H1 (cell line): ENCODE measurements at regions not wholly inside any gene's neighbourhood (a gene's known extent, or its start where the extent isn't known, plus 50 kb on each side); places are given as distances from the start of the nearest gene placed in this dataset.

Source experiments
- CTCF ChIA-PET: fragments of 300-600 bp; sonication (Branson Sonifier 250); formaldehyde crosslinking; loops from one replicate; lab custom pipeline; 2021; ENCODE audit not compliant: partially characterized antibody; lab: Charles Lee
- POLR2A ChIA-PET: fragments of 300-600 bp; sonication (Branson Sonifier 250); formaldehyde crosslinking; loops from one replicate; lab custom pipeline; 2021; ENCODE audit warnings: inconsistent platforms; ENCODE audit not compliant: partially characterized antibody; lab: Charles Lee
- DNase-seq, 2 experiments: peaks; one replicate each; pipeline versions ENCODE4 v3.0.0 to v3.0.0-alpha.2; 2010 to 2022; ENCODE audit warnings: low spot score in 2 of 2, low read depth in 1 of 2, mixed read lengths in 1 of 2
- FAIRE-seq: peaks from 2 replicates; lab custom pipeline; 2011; peaks lifted over from hg19 to GRCh38; lab: Jason Lieb, UNC
- H2AFZ ChIP-seq: 2 replicates; pipeline ENCODE4 v1.8.1; 2012; ENCODE audit warnings: low read length, inconsistent platforms
- H2AK5ac ChIP-seq: 2 replicates; pipeline ENCODE4 v1.6.1; 2013; ENCODE audit warnings: low read depth, low read length
- H2BK120ac ChIP-seq: replicated peaks from 2 replicates; pipeline ENCODE3; 2013; ENCODE audit warnings: low read depth, low read length, inconsistent platforms
- H2BK12ac ChIP-seq: 2 replicates; pipeline ENCODE4 v1.6.1; 2013; ENCODE audit warnings: low read depth, low read length
- H2BK15ac ChIP-seq: 2 replicates; pipeline ENCODE4 v1.6.1; 2013; ENCODE audit warnings: low read length
- H2BK20ac ChIP-seq: 2 replicates; pipeline ENCODE4 v1.6.1; 2013; ENCODE audit warnings: low read length
- H2BK5ac ChIP-seq: 2 replicates; pipeline ENCODE4 v1.6.1; 2013; ENCODE audit warnings: low read depth, low read length
- H3K14ac ChIP-seq: 2 replicates; pipeline ENCODE4 v1.6.1; 2013; ENCODE audit warnings: inconsistent platforms; ENCODE audit not compliant: insufficient read length
- H3K18ac ChIP-seq: 2 replicates; pipeline ENCODE4 v1.6.1; 2013; ENCODE audit warnings: low read length; ENCODE audit errors: extremely low read depth
- H3K23ac ChIP-seq: 2 replicates; pipeline ENCODE4 v1.6.1; 2013; ENCODE audit warnings: inconsistent platforms; ENCODE audit not compliant: insufficient read length
- H3K23me2 ChIP-seq: 2 replicates; pipeline ENCODE4 v1.6.1; 2013; ENCODE audit warnings: low read depth, low read length
- H3K27ac ChIP-seq: 2 replicates; pipeline ENCODE4 v1.6.1; 2011; ENCODE audit warnings: low read depth, low read length, inconsistent platforms
- H3K27me3 ChIP-seq, 4 experiments: replicated peaks in 1 of 4; 1 replicate in 1 of 4; 2 replicates in 3 of 4; pipeline versions ENCODE4 v1.6.1 to v1.8.1; 2011 to 2013; ENCODE audit warnings: low read length in 3 of 4, mild to moderate bottlenecking in 3 of 4, inconsistent platforms in 2 of 4, mixed read lengths in 2 of 4, moderate library complexity in 1 of 4; ENCODE audit not compliant: control insufficient read depth in 3 of 4, insufficient read depth in 3 of 4; ENCODE audit errors: extremely low read depth in 1 of 4
- H3K36me3 ChIP-seq, 4 experiments: 2 replicates each; pipeline versions ENCODE4 v1.6.1 to v1.8.1; 2011 to 2013; ENCODE audit warnings: mild to moderate bottlenecking in 4 of 4, low read length in 3 of 4, moderate library complexity in 2 of 4, control low read depth in 1 of 4, inconsistent platforms in 1 of 4; ENCODE audit not compliant: insufficient read depth in 4 of 4, control insufficient read depth in 2 of 4
- H3K4ac ChIP-seq: replicated peaks from 2 replicates; pipeline ENCODE3; 2013; ENCODE audit warnings: low read length, low read depth, mixed read lengths, inconsistent platforms; ENCODE audit not compliant: insufficient read length
- H3K4me1 ChIP-seq, 4 experiments: replicated peaks in 1 of 4; 1 replicate in 1 of 4; 2 replicates in 3 of 4; pipeline versions ENCODE4 v1.6.1 to v1.8.1; 2011 to 2013; ENCODE audit warnings: low read length in 3 of 4, inconsistent platforms in 2 of 4, mixed read lengths in 1 of 4; ENCODE audit not compliant: insufficient read depth in 4 of 4, control insufficient read depth in 3 of 4
- H3K4me2 ChIP-seq, 2 experiments: 2 replicates each; pipeline versions ENCODE4 v1.6.1 to v1.8.1; 2011 to 2013; ENCODE audit warnings: low read depth in 2 of 2, low read length in 2 of 2, control low read depth in 1 of 2, inconsistent platforms in 1 of 2, mild to moderate bottlenecking in 1 of 2; ENCODE audit not compliant: insufficient read depth in 1 of 2
- H3K4me3 ChIP-seq, 4 experiments: fragments of 200-600, 300-600 bp in 1 of 4; sonication (generic), shearing (Covaris generic), sonication (Bioruptor Twin) in 1 of 4; 2 replicates each; pipeline versions ENCODE4 v1.5.1 to v1.8.1; 2011 to 2016; ENCODE audit warnings: low read length in 4 of 4, low read depth in 3 of 4, control low read depth in 2 of 4, inconsistent platforms in 2 of 4, mild to moderate bottlenecking in 2 of 4, mixed read lengths in 1 of 4, moderate library complexity in 1 of 4; ENCODE audit not compliant: insufficient read depth in 2 of 4; ENCODE audit errors: extremely low read depth in 1 of 4
- H3K56ac ChIP-seq: replicated peaks from 2 replicates; pipeline ENCODE3; 2013; ENCODE audit warnings: low read depth, mild to moderate bottlenecking, mixed read lengths, low read length, inconsistent platforms; ENCODE audit not compliant: insufficient read length
- H3K79me1 ChIP-seq: 2 replicates; pipeline ENCODE4 v1.6.1; 2013; ENCODE audit warnings: low read depth, low read length, control low read depth
- H3K79me2 ChIP-seq, 2 experiments: 2 replicates each; pipeline versions ENCODE4 v1.6.1 to v1.8.1; 2012 to 2013; ENCODE audit warnings: low read length in 2 of 2, mild to moderate bottlenecking in 2 of 2, inconsistent platforms in 1 of 2; ENCODE audit not compliant: insufficient read depth in 2 of 2, control insufficient read depth in 1 of 2
- H3K9ac ChIP-seq, 4 experiments: replicated peaks in 1 of 4; 1 replicate in 1 of 4; 2 replicates in 3 of 4; pipeline versions ENCODE4 v1.6.1 to v1.8.1; 2011 to 2013; ENCODE audit warnings: low read depth in 3 of 4, low read length in 3 of 4, control low read depth in 2 of 4, mild to moderate bottlenecking in 2 of 4, moderate library complexity in 2 of 4, inconsistent platforms in 1 of 4; ENCODE audit errors: extremely low read depth in 1 of 4
- H3K9me3 ChIP-seq, 2 experiments: 2 replicates each; pipeline versions ENCODE4 v1.6.1 to v1.8.1; 2012 to 2013; ENCODE audit warnings: mild to moderate bottlenecking in 2 of 2, moderate library complexity in 2 of 2, control low read depth in 1 of 2, inconsistent platforms in 1 of 2, low read depth in 1 of 2, low read length in 1 of 2, mixed read lengths in 1 of 2; ENCODE audit not compliant: insufficient read depth in 2 of 2
- H4K20me1 ChIP-seq, 2 experiments: replicated peaks in 1 of 2; 2 replicates each; pipeline versions ENCODE3 to v1.8.1; 2011 to 2013; ENCODE audit warnings: inconsistent platforms in 2 of 2, low read length in 2 of 2, mild to moderate bottlenecking in 1 of 2; ENCODE audit not compliant: insufficient read depth in 2 of 2, control insufficient read depth in 1 of 2
- H4K5ac ChIP-seq: 2 replicates; pipeline ENCODE4 v1.6.1; 2013; ENCODE audit warnings: low read length, low read depth, mixed read lengths, inconsistent platforms; ENCODE audit not compliant: insufficient read length
- H4K8ac ChIP-seq: 2 replicates; pipeline ENCODE4 v1.8.0; 2013; ENCODE audit warnings: mild to moderate bottlenecking, moderate library complexity, low read length, inconsistent platforms; ENCODE audit not compliant: insufficient read depth; ENCODE audit errors: extremely low read depth
- H4K91ac ChIP-seq: replicated peaks from 2 replicates; pipeline ENCODE3; 2013; ENCODE audit warnings: low read length, mixed read lengths, inconsistent platforms; ENCODE audit not compliant: insufficient read length
- ASH2L ChIP-seq: fragments of 200-600, 300-600 bp; sonication (generic); IDR thresholded peaks from one replicate; pipeline ENCODE4 v1.7.1; 2017; ENCODE audit warnings: low read length
- CEBPB ChIP-seq: IDR thresholded peaks from 2 replicates; pipeline ENCODE4 v1.6.1; 2012; ENCODE audit warnings: low read depth, low read length
- EP300 ChIP-seq, 2 experiments: IDR thresholded peaks; 1 replicate in 1 of 2; 2 replicates in 1 of 2; pipeline ENCODE4 v1.6.1; 2011 to 2012; ENCODE audit warnings: low read depth in 2 of 2, low read length in 2 of 2, mild to moderate bottlenecking in 2 of 2, borderline replicate concordance in 1 of 2, inconsistent platforms in 1 of 2, moderate library complexity in 1 of 2
- JUND ChIP-seq: IDR thresholded peaks from 2 replicates; pipeline ENCODE4 v1.6.1; 2011; ENCODE audit warnings: mild to moderate bottlenecking, improper control_type of control experiment, low read length
- PHF8 ChIP-seq: fragments of 200-600 bp; sonication (generic); conservative IDR thresholded peaks from 2 replicates; pipeline ENCODE4 v1.7.1; 2012; ENCODE audit warnings: low read depth, mild to moderate bottlenecking, inconsistent platforms, low read length, moderate library complexity
- RBBP5 ChIP-seq: IDR thresholded peaks from 2 replicates; pipeline ENCODE4 v1.7.1; 2012; ENCODE audit warnings: low read depth, mild to moderate bottlenecking, inconsistent platforms, low read length, moderate library complexity, borderline replicate concordance
- RNF2 ChIP-seq: fragments of 200-900, 300-1000 bp; sonication (generic); IDR thresholded peaks from 2 replicates; pipeline ENCODE4 v1.7.1; 2016; ENCODE audit warnings: borderline replicate concordance, low read depth, mild to moderate bottlenecking, antibody characterized with exemption, low read length; ENCODE audit not compliant: poor library complexity, severe bottlenecking; ENCODE audit errors: missing control alignments
- TBP ChIP-seq: IDR thresholded peaks from 2 replicates; pipeline ENCODE4 v1.6.1; 2011; ENCODE audit warnings: low read depth, low read length, improper control_type of control experiment
- WGBS, 2 experiments: shearing (Covaris generic) in 1 of 2; methylation state at CpG; one replicate each; pipeline versions ENCODE4 v1.1.6 to v1.1.7; 2013 to 2015; ENCODE audit warnings: low lambda C conversion rate in 2 of 2, mixed read lengths in 2 of 2, inconsistent platforms in 1 of 2, low coverage in 1 of 2, missing lambda C conversion rate in 1 of 2; ENCODE audit not compliant: insufficient replicate concordance in 2 of 2, insufficient coverage in 1 of 2, insufficient read length in 1 of 2; ENCODE audit errors: extremely low coverage in 1 of 2, missing lambda C conversion rate in 1 of 2; 5-methylcytosine and 5-hydroxymethylcytosine counted together
- TF ChIP-seq, protein P1 (sequence below), 3 experiments: IDR thresholded peaks; 1 replicate in 2 of 3; 2 replicates in 1 of 3; pipeline versions ENCODE4 v1.5.1 to v1.6.1; 2011; ENCODE audit warnings: low read length in 3 of 3, mild to moderate bottlenecking in 3 of 3, inconsistent platforms in 2 of 3, low read depth in 1 of 3, moderate library complexity in 1 of 3; ENCODE audit not compliant: insufficient read depth in 1 of 3; ENCODE audit errors: control extremely low read depth in 1 of 3

DNA sequence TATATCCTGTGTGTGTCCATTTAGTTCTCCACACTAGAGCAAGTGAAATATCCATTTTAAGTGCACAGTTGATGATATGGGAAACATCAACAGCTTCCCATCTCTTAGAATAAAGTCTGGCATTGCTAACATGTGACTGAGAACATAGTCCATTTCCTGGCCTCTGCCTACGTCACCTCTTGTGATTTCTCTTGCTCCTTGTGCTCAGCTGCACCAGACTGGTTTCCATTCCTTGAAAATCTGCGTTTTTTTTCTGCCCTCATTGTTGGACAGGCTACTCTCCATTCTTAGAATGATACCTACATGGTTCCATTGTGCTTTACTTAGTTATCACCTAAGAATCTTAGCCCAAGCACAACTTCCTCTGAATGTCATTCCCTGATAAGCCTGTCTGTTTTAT is 851.2 kb upstream of the ID2 start:
- no peak overlapping the region for H3K56ac ChIP-seq
- 91% methylated on average over 2 of the region's 2 CpGs; no CpG with 5 or more reads in 1 of the 2 experiments for WGBS, 2 experiments
- no peak overlapping the region for H3K4me2 ChIP-seq
- H3K23me2 ChIP-seq = no peaks in the 10 kb centered on the region
- H4K91ac ChIP-seq = no peak overlapping the region
- POLR2A ChIA-PET = no interaction called here
- no peaks in the 10 kb centered on the region for H3K4me1 ChIP-seq
- H3K23ac ChIP-seq = no peak overlapping the region
- DNase-seq = no peak
- H4K20me1 ChIP-seq = no peaks in the 10 kb centered on the region
- no peak overlapping the region for H3K14ac ChIP-seq
- no peak overlapping the region for H2AFZ ChIP-seq
- no peak overlapping the region for H4K5ac ChIP-seq
- H3K4me3 ChIP-seq = no peak overlapping the region
- no peaks in the 10 kb centered on the region for H3K79me1 ChIP-seq
- no peak overlapping the region for H3K4ac ChIP-seq
- CTCF ChIA-PET = no interaction called here
- no peak overlapping the region for H3K18ac ChIP-seq
- no peaks in the 10 kb centered on the region for H3K27me3 ChIP-seq
- H2BK5ac ChIP-seq = no peak overlapping the region
- no peak overlapping the region for H2BK12ac ChIP-seq
- H2BK120ac ChIP-seq = no peak overlapping the region
- no peaks in the 10 kb centered on the region for H3K36me3 ChIP-seq
- no peaks in the 10 kb centered on the region for H3K9me3 ChIP-seq
- no peak overlapping the region for H2AK5ac ChIP-seq
- no peak overlapping the region for H3K27ac ChIP-seq
- H3K79me2 ChIP-seq = no peaks in the 10 kb centered on the region
- no peak for FAIRE-seq
- H3K9ac ChIP-seq = no peak overlapping the region
- no peak overlapping the region for H4K8ac ChIP-seq
- H2BK15ac ChIP-seq = no peak overlapping the region
- no peak overlapping the region for H2BK20ac ChIP-seq
- no peak for TF ChIP-seq RBBP5
- TF ChIP-seq EP300 (IDR thresholded peaks at IDR 0.05; ENCODE audit: borderline replicate concordance in 1 of 2, low read depth in 2 of 2, low read length in 2 of 2) = no peak
- no peak for TF ChIP-seq RNF2
- TF ChIP-seq JUND = no peak
- TF ChIP-seq, protein P1, sequence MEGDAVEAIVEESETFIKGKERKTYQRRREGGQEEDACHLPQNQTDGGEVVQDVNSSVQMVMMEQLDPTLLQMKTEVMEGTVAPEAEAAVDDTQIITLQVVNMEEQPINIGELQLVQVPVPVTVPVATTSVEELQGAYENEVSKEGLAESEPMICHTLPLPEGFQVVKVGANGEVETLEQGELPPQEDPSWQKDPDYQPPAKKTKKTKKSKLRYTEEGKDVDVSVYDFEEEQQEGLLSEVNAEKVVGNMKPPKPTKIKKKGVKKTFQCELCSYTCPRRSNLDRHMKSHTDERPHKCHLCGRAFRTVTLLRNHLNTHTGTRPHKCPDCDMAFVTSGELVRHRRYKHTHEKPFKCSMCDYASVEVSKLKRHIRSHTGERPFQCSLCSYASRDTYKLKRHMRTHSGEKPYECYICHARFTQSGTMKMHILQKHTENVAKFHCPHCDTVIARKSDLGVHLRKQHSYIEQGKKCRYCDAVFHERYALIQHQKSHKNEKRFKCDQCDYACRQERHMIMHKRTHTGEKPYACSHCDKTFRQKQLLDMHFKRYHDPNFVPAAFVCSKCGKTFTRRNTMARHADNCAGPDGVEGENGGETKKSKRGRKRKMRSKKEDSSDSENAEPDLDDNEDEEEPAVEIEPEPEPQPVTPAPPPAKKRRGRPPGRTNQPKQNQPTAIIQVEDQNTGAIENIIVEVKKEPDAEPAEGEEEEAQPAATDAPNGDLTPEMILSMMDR (IDR thresholded peaks at IDR 0.05; ENCODE audit: control extremely low read depth in 1 of 3, insufficient read depth in 1 of 3, low read depth in 1 of 3, low read length in 3 of 3) = no peak
- no peak for TF ChIP-seq CEBPB
- TF ChIP-seq TBP = no peak
- TF ChIP-seq ASH2L = no peak
- no peak for TF ChIP-seq PHF8
